H1 (cell line): ENCODE measurements at regions not wholly inside any gene's neighbourhood (a gene's known extent, or its start where the extent isn't known, plus 50 kb on each side); places are given as distances from the start of the nearest gene placed in this dataset.

Experiments used
- CTCF ChIA-PET: fragments of 300-600 bp; sonication (Branson Sonifier 250); formaldehyde crosslinking; loops from one replicate; lab custom pipeline; 2021; ENCODE audit not compliant: partially characterized antibody; lab: Charles Lee
- POLR2A ChIA-PET: fragments of 300-600 bp; sonication (Branson Sonifier 250); formaldehyde crosslinking; loops from one replicate; lab custom pipeline; 2021; ENCODE audit warnings: inconsistent platforms; ENCODE audit not compliant: partially characterized antibody; lab: Charles Lee
- DNase-seq, 2 experiments: peaks; one replicate each; pipeline versions ENCODE4 v3.0.0 to v3.0.0-alpha.2; 2010 to 2022; ENCODE audit warnings: low spot score in 2 of 2, low read depth in 1 of 2, mixed read lengths in 1 of 2
- FAIRE-seq: peaks from 2 replicates; lab custom pipeline; 2011; peaks lifted over from hg19 to GRCh38; lab: Jason Lieb, UNC
- H2AFZ ChIP-seq: 2 replicates; pipeline ENCODE4 v1.8.1; 2012; ENCODE audit warnings: low read length, inconsistent platforms
- H2AK5ac ChIP-seq: 2 replicates; pipeline ENCODE4 v1.6.1; 2013; ENCODE audit warnings: low read depth, low read length
- H2BK120ac ChIP-seq: replicated peaks from 2 replicates; pipeline ENCODE3; 2013; ENCODE audit warnings: low read depth, low read length, inconsistent platforms
- H2BK12ac ChIP-seq: 2 replicates; pipeline ENCODE4 v1.6.1; 2013; ENCODE audit warnings: low read depth, low read length
- H2BK15ac ChIP-seq: 2 replicates; pipeline ENCODE4 v1.6.1; 2013; ENCODE audit warnings: low read length
- H2BK20ac ChIP-seq: 2 replicates; pipeline ENCODE4 v1.6.1; 2013; ENCODE audit warnings: low read length
- H2BK5ac ChIP-seq: 2 replicates; pipeline ENCODE4 v1.6.1; 2013; ENCODE audit warnings: low read depth, low read length
- H3K14ac ChIP-seq: 2 replicates; pipeline ENCODE4 v1.6.1; 2013; ENCODE audit warnings: inconsistent platforms; ENCODE audit not compliant: insufficient read length
- H3K18ac ChIP-seq: 2 replicates; pipeline ENCODE4 v1.6.1; 2013; ENCODE audit warnings: low read length; ENCODE audit errors: extremely low read depth
- H3K23ac ChIP-seq: 2 replicates; pipeline ENCODE4 v1.6.1; 2013; ENCODE audit warnings: inconsistent platforms; ENCODE audit not compliant: insufficient read length
- H3K23me2 ChIP-seq: 2 replicates; pipeline ENCODE4 v1.6.1; 2013; ENCODE audit warnings: low read depth, low read length
- H3K27ac ChIP-seq: 2 replicates; pipeline ENCODE4 v1.6.1; 2011; ENCODE audit warnings: low read depth, low read length, inconsistent platforms
- H3K27me3 ChIP-seq, 4 experiments: replicated peaks in 1 of 4; 1 replicate in 1 of 4; 2 replicates in 3 of 4; pipeline versions ENCODE4 v1.6.1 to v1.8.1; 2011 to 2013; ENCODE audit warnings: low read length in 3 of 4, mild to moderate bottlenecking in 3 of 4, inconsistent platforms in 2 of 4, mixed read lengths in 2 of 4, moderate library complexity in 1 of 4; ENCODE audit not compliant: control insufficient read depth in 3 of 4, insufficient read depth in 3 of 4; ENCODE audit errors: extremely low read depth in 1 of 4
- H3K36me3 ChIP-seq, 4 experiments: 2 replicates each; pipeline versions ENCODE4 v1.6.1 to v1.8.1; 2011 to 2013; ENCODE audit warnings: mild to moderate bottlenecking in 4 of 4, low read length in 3 of 4, moderate library complexity in 2 of 4, control low read depth in 1 of 4, inconsistent platforms in 1 of 4; ENCODE audit not compliant: insufficient read depth in 4 of 4, control insufficient read depth in 2 of 4
- H3K4ac ChIP-seq: replicated peaks from 2 replicates; pipeline ENCODE3; 2013; ENCODE audit warnings: low read length, low read depth, mixed read lengths, inconsistent platforms; ENCODE audit not compliant: insufficient read length
- H3K4me1 ChIP-seq, 4 experiments: replicated peaks in 1 of 4; 1 replicate in 1 of 4; 2 replicates in 3 of 4; pipeline versions ENCODE4 v1.6.1 to v1.8.1; 2011 to 2013; ENCODE audit warnings: low read length in 3 of 4, inconsistent platforms in 2 of 4, mixed read lengths in 1 of 4; ENCODE audit not compliant: insufficient read depth in 4 of 4, control insufficient read depth in 3 of 4
- H3K4me2 ChIP-seq, 2 experiments: 2 replicates each; pipeline versions ENCODE4 v1.6.1 to v1.8.1; 2011 to 2013; ENCODE audit warnings: low read depth in 2 of 2, low read length in 2 of 2, control low read depth in 1 of 2, inconsistent platforms in 1 of 2, mild to moderate bottlenecking in 1 of 2; ENCODE audit not compliant: insufficient read depth in 1 of 2
- H3K4me3 ChIP-seq, 4 experiments: fragments of 200-600, 300-600 bp in 1 of 4; sonication (generic), shearing (Covaris generic), sonication (Bioruptor Twin) in 1 of 4; 2 replicates each; pipeline versions ENCODE4 v1.5.1 to v1.8.1; 2011 to 2016; ENCODE audit warnings: low read length in 4 of 4, low read depth in 3 of 4, control low read depth in 2 of 4, inconsistent platforms in 2 of 4, mild to moderate bottlenecking in 2 of 4, mixed read lengths in 1 of 4, moderate library complexity in 1 of 4; ENCODE audit not compliant: insufficient read depth in 2 of 4; ENCODE audit errors: extremely low read depth in 1 of 4
- H3K56ac ChIP-seq: replicated peaks from 2 replicates; pipeline ENCODE3; 2013; ENCODE audit warnings: low read depth, mild to moderate bottlenecking, mixed read lengths, low read length, inconsistent platforms; ENCODE audit not compliant: insufficient read length
- H3K79me1 ChIP-seq: 2 replicates; pipeline ENCODE4 v1.6.1; 2013; ENCODE audit warnings: low read depth, low read length, control low read depth
- H3K79me2 ChIP-seq, 2 experiments: 2 replicates each; pipeline versions ENCODE4 v1.6.1 to v1.8.1; 2012 to 2013; ENCODE audit warnings: low read length in 2 of 2, mild to moderate bottlenecking in 2 of 2, inconsistent platforms in 1 of 2; ENCODE audit not compliant: insufficient read depth in 2 of 2, control insufficient read depth in 1 of 2
- H3K9ac ChIP-seq, 4 experiments: replicated peaks in 1 of 4; 1 replicate in 1 of 4; 2 replicates in 3 of 4; pipeline versions ENCODE4 v1.6.1 to v1.8.1; 2011 to 2013; ENCODE audit warnings: low read depth in 3 of 4, low read length in 3 of 4, control low read depth in 2 of 4, mild to moderate bottlenecking in 2 of 4, moderate library complexity in 2 of 4, inconsistent platforms in 1 of 4; ENCODE audit errors: extremely low read depth in 1 of 4
- H3K9me3 ChIP-seq, 2 experiments: 2 replicates each; pipeline versions ENCODE4 v1.6.1 to v1.8.1; 2012 to 2013; ENCODE audit warnings: mild to moderate bottlenecking in 2 of 2, moderate library complexity in 2 of 2, control low read depth in 1 of 2, inconsistent platforms in 1 of 2, low read depth in 1 of 2, low read length in 1 of 2, mixed read lengths in 1 of 2; ENCODE audit not compliant: insufficient read depth in 2 of 2
- H4K20me1 ChIP-seq, 2 experiments: replicated peaks in 1 of 2; 2 replicates each; pipeline versions ENCODE3 to v1.8.1; 2011 to 2013; ENCODE audit warnings: inconsistent platforms in 2 of 2, low read length in 2 of 2, mild to moderate bottlenecking in 1 of 2; ENCODE audit not compliant: insufficient read depth in 2 of 2, control insufficient read depth in 1 of 2
- H4K5ac ChIP-seq: 2 replicates; pipeline ENCODE4 v1.6.1; 2013; ENCODE audit warnings: low read length, low read depth, mixed read lengths, inconsistent platforms; ENCODE audit not compliant: insufficient read length
- H4K8ac ChIP-seq: 2 replicates; pipeline ENCODE4 v1.8.0; 2013; ENCODE audit warnings: mild to moderate bottlenecking, moderate library complexity, low read length, inconsistent platforms; ENCODE audit not compliant: insufficient read depth; ENCODE audit errors: extremely low read depth
- H4K91ac ChIP-seq: replicated peaks from 2 replicates; pipeline ENCODE3; 2013; ENCODE audit warnings: low read length, mixed read lengths, inconsistent platforms; ENCODE audit not compliant: insufficient read length
- CHD2 ChIP-seq: IDR thresholded peaks from 2 replicates; pipeline ENCODE4 v1.6.1; 2012; ENCODE audit warnings: low read length, improper control_type of control experiment
- FOSL1 ChIP-seq: IDR thresholded peaks from 2 replicates; pipeline ENCODE4 v1.6.1; 2011; ENCODE audit warnings: mild to moderate bottlenecking, low read depth, low read length, moderate library complexity; ENCODE audit not compliant: insufficient read depth
- HDAC6 ChIP-seq: IDR thresholded peaks from one replicate; pipeline ENCODE4 v1.7.1; 2012; ENCODE audit warnings: low read depth, mild to moderate bottlenecking, inconsistent platforms, low read length, moderate library complexity
- JUND ChIP-seq: IDR thresholded peaks from 2 replicates; pipeline ENCODE4 v1.6.1; 2011; ENCODE audit warnings: mild to moderate bottlenecking, improper control_type of control experiment, low read length
- KDM5A ChIP-seq: fragments of 200-600 bp; IDR thresholded peaks from 2 replicates; pipeline ENCODE4 v1.7.1; 2012; ENCODE audit warnings: mild to moderate bottlenecking, low read length, inconsistent platforms, mixed read lengths
- MAFK ChIP-seq: IDR thresholded peaks from 2 replicates; pipeline ENCODE4 v1.6.1; 2012; ENCODE audit warnings: low read depth, mild to moderate bottlenecking, improper control_type of control experiment, low read length
- NRF1 ChIP-seq: IDR thresholded peaks from 2 replicates; pipeline ENCODE4 v1.6.1; 2011; ENCODE audit warnings: mild to moderate bottlenecking, low read depth, low read length, improper control_type of control experiment
- POLR2AphosphoS5 ChIP-seq: IDR thresholded peaks from 2 replicates; pipeline ENCODE4 v1.6.1; 2011; ENCODE audit warnings: low read depth, low read length
- RAD21 ChIP-seq, 2 experiments: IDR thresholded peaks in 1 of 2; conservative IDR thresholded peaks in 1 of 2; 2 replicates each; pipeline ENCODE4 v1.6.1; 2011; ENCODE audit warnings: low read depth in 2 of 2, low read length in 2 of 2, improper control_type of control experiment in 1 of 2, inconsistent platforms in 1 of 2, mild to moderate bottlenecking in 1 of 2, moderate library complexity in 1 of 2
- SRF ChIP-seq: IDR thresholded peaks from 2 replicates; pipeline ENCODE4 v1.6.1; 2011; ENCODE audit warnings: mild to moderate bottlenecking, low read depth, low read length, moderate library complexity
- TCF12 ChIP-seq: IDR thresholded peaks from 2 replicates; pipeline ENCODE4 v1.6.1; 2011; ENCODE audit warnings: low read depth, mild to moderate bottlenecking, low read length
- TEAD4 ChIP-seq: IDR thresholded peaks from 2 replicates; pipeline ENCODE4 v1.6.1; 2012; ENCODE audit warnings: low read depth, low read length, inconsistent platforms, mixed read lengths
- WGBS, 2 experiments: shearing (Covaris generic) in 1 of 2; methylation state at CpG; one replicate each; pipeline versions ENCODE4 v1.1.6 to v1.1.7; 2013 to 2015; ENCODE audit warnings: low lambda C conversion rate in 2 of 2, mixed read lengths in 2 of 2, inconsistent platforms in 1 of 2, low coverage in 1 of 2, missing lambda C conversion rate in 1 of 2; ENCODE audit not compliant: insufficient replicate concordance in 2 of 2, insufficient coverage in 1 of 2, insufficient read length in 1 of 2; ENCODE audit errors: extremely low coverage in 1 of 2, missing lambda C conversion rate in 1 of 2; 5-methylcytosine and 5-hydroxymethylcytosine counted together
- TF ChIP-seq, protein P1 (sequence below): IDR thresholded peaks from 2 replicates; pipeline ENCODE4 v1.6.1; 2012; ENCODE audit warnings: low read length, inconsistent platforms

- 95% methylated on average over 13 of the region's 13 CpGs; no CpG with 5 or more reads in 1 of the 2 experiments for WGBS, 2 experiments
- Histone ChIP-seq H2BK20ac (no peak overlapping the region), H2AFZ (no peak overlapping the region), H2BK15ac (no peak overlapping the region), H3K56ac (no peak overlapping the region), H4K8ac (no peak overlapping the region), H3K9ac (no peak overlapping the region), H4K20me1 (no peaks in the 10 kb centered on the region), H3K14ac (no peak overlapping the region), H4K5ac (no peak overlapping the region), H2BK120ac (no peak overlapping the region), H2BK5ac (no peak overlapping the region), H3K4me1 (no peaks in the 10 kb centered on the region), H4K91ac (no peak overlapping the region), H3K23ac (no peak overlapping the region), H3K18ac (no peak overlapping the region), H3K27me3 (no peaks in the 10 kb centered on the region), H3K4me3 (no peak overlapping the region), H3K79me2 (no peaks in the 10 kb centered on the region), H3K36me3 (no peaks in the 10 kb centered on the region), H3K27ac (no peak overlapping the region), H3K23me2 (no peaks in the 10 kb centered on the region), H3K79me1 (no peaks in the 10 kb centered on the region), H2AK5ac (no peak overlapping the region), H2BK12ac (no peak overlapping the region), H3K9me3 (no peaks in the 10 kb centered on the region), H3K4ac (no peak overlapping the region), H3K4me2 (no peak overlapping the region)
- FAIRE-seq (no peak), DNase-seq (no peak)
- ChIA-PET CTCF (interaction anchor here (1.1 to 1.5 kb wide), 2 partner anchors 198 to 200 kb away, joined by 3 to 4 read pairs; no protein-coding TSS in a partner anchor), POLR2A (no interaction called here)
- no peak for TF ChIP-seq CHD2
- TF ChIP-seq HDAC6, result no peak
- no peak for TF ChIP-seq SRF
- no peak for TF ChIP-seq NRF1
- TF ChIP-seq MAFK, result no peak
- TF ChIP-seq, protein P1, sequence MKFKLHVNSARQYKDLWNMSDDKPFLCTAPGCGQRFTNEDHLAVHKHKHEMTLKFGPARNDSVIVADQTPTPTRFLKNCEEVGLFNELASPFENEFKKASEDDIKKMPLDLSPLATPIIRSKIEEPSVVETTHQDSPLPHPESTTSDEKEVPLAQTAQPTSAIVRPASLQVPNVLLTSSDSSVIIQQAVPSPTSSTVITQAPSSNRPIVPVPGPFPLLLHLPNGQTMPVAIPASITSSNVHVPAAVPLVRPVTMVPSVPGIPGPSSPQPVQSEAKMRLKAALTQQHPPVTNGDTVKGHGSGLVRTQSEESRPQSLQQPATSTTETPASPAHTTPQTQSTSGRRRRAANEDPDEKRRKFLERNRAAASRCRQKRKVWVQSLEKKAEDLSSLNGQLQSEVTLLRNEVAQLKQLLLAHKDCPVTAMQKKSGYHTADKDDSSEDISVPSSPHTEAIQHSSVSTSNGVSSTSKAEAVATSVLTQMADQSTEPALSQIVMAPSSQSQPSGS, result no peak
- TF ChIP-seq RAD21 (IDR thresholded peaks at IDR 0.05 in 1 of 2, conservative IDR thresholded peaks at IDR 0.05 in 1 of 2; ENCODE audit: low read depth in 2 of 2, low read length in 2 of 2), result no peak
- TF ChIP-seq TCF12, result no peak
- no peak for TF ChIP-seq FOSL1
- no peak for TF ChIP-seq POLR2AphosphoS5
- no peak for TF ChIP-seq TEAD4
- TF ChIP-seq KDM5A, result no peak
- TF ChIP-seq JUND, result no peak
Observed at GRCh38 chr12:4082809-4083403, 190.7 kb upstream of the CCND2 start.
